Prostate gland (tissue), 2 donors: ENCODE measurements at regions not wholly inside any gene's neighbourhood (a gene's known extent, or its start where the extent isn't known, plus 50 kb on each side); places are given as distances from the start of the nearest gene placed in this dataset.

Experiments
- CTCF ChIP-seq, 4 experiments: fragments of 200-600 bp in 2 of 4; fragments of 450-650 bp in 2 of 4; sonication (generic) in 2 of 4; IDR thresholded peaks; 1 replicate in 3 of 4; 2 replicates in 1 of 4; pipeline ENCODE4 v1.5.1; 2016 to 2019; ENCODE audit warnings: antibody characterized with exemption in 4 of 4, mild to moderate bottlenecking in 2 of 4, moderate library complexity in 2 of 4
- POLR2A ChIP-seq: fragments of 450-650 bp; IDR thresholded peaks from one replicate; pipeline ENCODE4 v1.6.1; 2016; ENCODE audit warnings: antibody characterized with exemption, mild to moderate bottlenecking
- POLR2AphosphoS5 ChIP-seq: sonication (generic); formaldehyde crosslinking; IDR thresholded peaks from one replicate; pipeline ENCODE4 v1.6.1; 2017; ENCODE audit warnings: antibody characterized with exemption

DNA sequence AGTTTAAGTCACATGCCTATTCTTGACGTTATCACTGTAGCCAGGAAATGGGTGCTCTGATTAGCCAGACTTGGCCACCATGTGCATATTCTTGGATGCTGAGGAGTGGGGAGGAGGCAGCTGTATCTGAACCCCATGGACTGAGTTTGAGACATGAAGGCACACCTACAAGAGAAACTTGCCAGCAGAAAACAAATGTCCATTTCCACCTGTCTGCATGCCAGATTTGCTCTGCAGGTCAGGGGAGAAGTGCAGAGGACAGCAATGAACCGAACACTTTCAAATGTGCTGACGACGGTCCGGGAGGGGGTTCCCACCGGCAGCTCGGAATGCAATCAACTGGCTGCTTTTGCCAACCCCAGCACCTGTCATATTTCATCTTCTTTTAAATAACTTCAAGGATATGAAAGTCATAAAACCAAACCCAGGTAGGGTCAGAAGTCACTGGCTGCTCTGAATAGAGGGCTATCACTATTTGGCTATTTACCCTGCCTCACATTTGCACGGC, 287.8 kb upstream of the N4BP1 start:
- TF ChIP-seq POLR2AphosphoS5 = no peak
- no peak for TF ChIP-seq CTCF (IDR thresholded peaks at IDR 0.05)
- no peak for TF ChIP-seq POLR2A
